GM12873 (cell line): ENCODE measurements at regions not wholly inside any gene's neighbourhood (a gene's known extent, or its start where the extent isn't known, plus 50 kb on each side); places are given as distances from the start of the nearest gene placed in this dataset.

Source experiments
- TF ChIP-seq, protein P1 (sequence below): IDR thresholded peaks from 2 replicates; pipeline ENCODE4 v1.5.1; 2012; ENCODE audit warnings: low read depth, mild to moderate bottlenecking, moderate library complexity, low read length, control low read depth; ENCODE audit not compliant: insufficient read depth; ENCODE audit errors: missing control alignments

- TF ChIP-seq, protein P1, sequence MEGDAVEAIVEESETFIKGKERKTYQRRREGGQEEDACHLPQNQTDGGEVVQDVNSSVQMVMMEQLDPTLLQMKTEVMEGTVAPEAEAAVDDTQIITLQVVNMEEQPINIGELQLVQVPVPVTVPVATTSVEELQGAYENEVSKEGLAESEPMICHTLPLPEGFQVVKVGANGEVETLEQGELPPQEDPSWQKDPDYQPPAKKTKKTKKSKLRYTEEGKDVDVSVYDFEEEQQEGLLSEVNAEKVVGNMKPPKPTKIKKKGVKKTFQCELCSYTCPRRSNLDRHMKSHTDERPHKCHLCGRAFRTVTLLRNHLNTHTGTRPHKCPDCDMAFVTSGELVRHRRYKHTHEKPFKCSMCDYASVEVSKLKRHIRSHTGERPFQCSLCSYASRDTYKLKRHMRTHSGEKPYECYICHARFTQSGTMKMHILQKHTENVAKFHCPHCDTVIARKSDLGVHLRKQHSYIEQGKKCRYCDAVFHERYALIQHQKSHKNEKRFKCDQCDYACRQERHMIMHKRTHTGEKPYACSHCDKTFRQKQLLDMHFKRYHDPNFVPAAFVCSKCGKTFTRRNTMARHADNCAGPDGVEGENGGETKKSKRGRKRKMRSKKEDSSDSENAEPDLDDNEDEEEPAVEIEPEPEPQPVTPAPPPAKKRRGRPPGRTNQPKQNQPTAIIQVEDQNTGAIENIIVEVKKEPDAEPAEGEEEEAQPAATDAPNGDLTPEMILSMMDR = no peak
Observed at GRCh38 chr5:161042443-161042842, 190.4 kb upstream of the ATP10B start.

DNA sequence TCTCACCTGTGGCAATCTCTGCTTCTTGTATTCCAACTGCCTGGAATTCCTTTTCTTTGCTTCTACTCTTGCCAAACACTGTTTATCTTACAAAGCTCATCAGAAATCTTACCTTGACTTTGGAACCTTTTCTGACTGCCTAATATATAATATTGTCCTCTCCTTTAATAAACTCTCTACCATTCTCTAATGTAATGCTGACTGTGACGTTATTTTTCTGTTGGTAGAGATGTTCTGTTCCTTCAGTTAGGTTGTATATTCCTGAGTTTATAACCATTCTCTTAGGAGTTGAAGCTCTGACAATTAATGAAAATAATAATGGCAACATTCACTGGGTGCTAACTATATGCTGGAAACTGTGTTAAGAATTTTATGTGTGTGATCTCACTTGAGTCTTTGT, 188.8 kb upstream of the ATP10B start:
- TF ChIP-seq, protein P1 = no peak

GRCh38 chr5:161036296-161036695, 184.3 kb upstream of the ATP10B start:
- TF ChIP-seq, protein P1 = no peak

DNA sequence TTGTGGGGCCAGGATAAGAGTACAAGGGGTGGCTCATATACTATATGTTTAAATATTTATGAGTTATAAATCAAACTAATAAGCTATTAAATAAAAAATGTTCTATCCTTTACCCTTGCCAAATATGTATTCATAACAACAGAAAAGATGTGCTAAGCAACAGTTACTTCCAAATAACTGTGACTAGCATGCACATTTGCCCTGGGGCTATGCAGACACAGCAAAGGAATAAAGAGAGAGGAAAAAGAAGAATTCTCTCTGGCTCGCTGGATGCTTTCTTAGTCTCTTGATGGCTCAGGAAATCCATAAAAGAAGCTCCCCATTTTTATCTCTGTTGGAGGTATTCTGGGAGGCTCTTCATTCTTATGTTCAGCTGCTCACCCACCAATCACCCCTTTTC, 182.4 kb upstream of the ATP10B start:
- TF ChIP-seq, protein P1 = no peak

DNA sequence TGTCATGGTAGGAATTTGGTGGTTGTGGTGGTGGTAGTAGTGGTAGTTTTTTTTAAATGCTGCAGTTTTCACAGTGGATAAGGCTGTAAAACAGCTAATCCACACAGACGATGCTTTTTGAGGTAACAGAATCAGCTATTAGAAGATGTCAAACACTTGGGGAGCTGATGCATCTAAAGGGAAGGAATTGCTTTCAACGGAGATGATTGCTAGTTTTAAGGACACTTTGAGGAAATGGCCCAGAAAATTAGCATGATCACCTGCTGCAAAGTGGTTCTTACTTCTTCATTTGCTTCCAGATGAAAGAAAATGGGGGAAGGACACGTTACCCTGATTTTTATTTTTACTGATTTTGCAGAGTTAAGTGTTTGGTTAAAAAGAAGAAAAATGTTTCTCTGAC, 178.2 kb upstream of the ATP10B start:
- TF ChIP-seq, protein P1 = no peak

DNA sequence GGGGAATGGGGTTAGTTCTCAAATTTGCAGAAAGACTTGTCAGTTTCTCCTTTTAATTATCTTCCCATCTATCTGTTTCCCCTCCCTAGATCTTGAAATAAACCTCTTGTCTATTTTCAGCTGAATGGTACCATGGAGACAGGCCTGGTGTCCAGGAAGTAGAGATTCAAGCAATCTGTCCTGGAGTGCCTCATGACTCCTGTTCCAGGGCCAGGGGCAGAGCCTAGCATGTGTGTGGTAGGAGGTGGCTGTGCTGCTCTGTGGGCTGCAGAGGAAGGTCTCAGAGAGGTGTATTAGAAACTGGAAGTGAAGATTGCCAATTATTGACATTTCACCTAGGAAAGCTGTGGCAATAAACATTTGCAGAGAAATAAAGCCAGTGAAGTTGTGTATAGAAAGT, 175.8 kb upstream of the ATP10B start:
- TF ChIP-seq, protein P1 = no peak

DNA sequence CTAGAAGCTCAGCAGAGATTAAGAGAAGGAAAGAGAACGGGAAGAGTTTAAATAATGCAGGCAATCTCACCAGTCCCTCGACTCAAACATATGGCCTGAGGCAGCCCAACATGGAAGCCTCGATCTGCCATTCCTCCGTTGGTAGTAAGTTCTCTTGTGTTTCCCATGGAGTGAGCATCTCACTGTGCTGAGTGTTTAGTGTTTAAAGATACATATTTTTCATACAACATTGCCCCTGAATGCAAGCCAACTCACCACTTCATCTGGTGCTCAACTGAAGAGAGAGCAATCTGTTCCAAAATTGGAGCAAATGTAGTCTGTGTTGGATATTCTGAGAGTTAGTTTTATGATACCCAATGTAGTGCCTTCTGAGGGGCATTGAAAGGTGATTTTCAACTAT, 171.5 kb upstream of the ATP10B start:
- TF ChIP-seq, protein P1 = no peak

DNA sequence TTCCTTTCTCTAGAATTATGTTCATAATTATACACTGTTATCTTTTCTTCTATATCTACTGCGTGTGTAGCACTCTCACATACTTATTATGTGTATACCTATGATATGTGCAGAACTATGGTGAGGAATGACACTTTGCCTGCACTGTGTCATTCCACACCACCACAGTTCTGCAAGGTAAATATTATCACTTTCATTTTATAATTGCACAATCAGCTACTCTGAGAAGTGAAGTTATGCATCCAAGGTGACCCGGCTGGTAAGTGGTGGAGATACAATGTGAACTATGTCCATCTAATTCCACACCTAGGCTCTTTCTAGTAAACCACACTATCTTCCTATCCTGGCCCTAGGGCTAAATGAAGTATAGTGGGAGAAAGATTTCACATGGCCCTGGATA, 170.1 kb upstream of the ATP10B start:
- TF ChIP-seq, protein P1 = no peak
